GM23338 (cell line): ENCODE measurements at regions not wholly inside any gene's neighbourhood (a gene's known extent, or its start where the extent isn't known, plus 50 kb on each side); places are given as distances from the start of the nearest gene placed in this dataset.

Experiments
- ATAC-seq: fragments of 200-7000 bp; cut with Tn5 transposase; 3 replicates; pipeline ENCODE4 v1.9.1; 2020
- DNase-seq: peaks from one replicate; pipeline ENCODE4 v3.0.0-alpha.2; 2015; ENCODE audit warnings: low spot score
- H2AFZ ChIP-seq: fragments of 200-600 bp; sonication (generic); 2 replicates; pipeline ENCODE4 v1.8.0; 2016; ENCODE audit warnings: antibody characterized with exemption, mild to moderate bottlenecking, moderate library complexity
- H3F3A ChIP-seq: fragments of 200-600 bp; sonication (generic); replicated peaks from 2 replicates; pipeline ENCODE4 v1.8.0; 2017; ENCODE audit warnings: antibody characterized with exemption, mixed run types, low read depth
- H3K27ac ChIP-seq: fragments of 200-600 bp; sonication (generic); 2 replicates; pipeline ENCODE4 v1.6.1; 2016; ENCODE audit warnings: low read depth
- H3K27me3 ChIP-seq: fragments of 200-600 bp; sonication (generic); 2 replicates; pipeline ENCODE4 v1.8.0; 2016; ENCODE audit warnings: mild to moderate bottlenecking, mixed run types, moderate library complexity; ENCODE audit not compliant: insufficient read depth
- H3K36me3 ChIP-seq: fragments of 200-600 bp; sonication (generic); 2 replicates; pipeline ENCODE4 v1.8.0; 2016; ENCODE audit warnings: mild to moderate bottlenecking; ENCODE audit not compliant: insufficient read depth
- H3K4me1 ChIP-seq: fragments of 200-600 bp; sonication (generic); 2 replicates; pipeline ENCODE4 v1.8.0; 2016; ENCODE audit warnings: mild to moderate bottlenecking, moderate library complexity; ENCODE audit not compliant: insufficient read depth
- H3K4me2 ChIP-seq: fragments of 200-600 bp; sonication (generic); 2 replicates; pipeline ENCODE4 v1.7.1; 2017; ENCODE audit warnings: mixed run types
- H3K4me3 ChIP-seq: fragments of 200-600 bp; sonication (generic); 2 replicates; pipeline ENCODE4 v1.6.1; 2016; ENCODE audit warnings: mixed run types
- H3K79me2 ChIP-seq: fragments of 200-600 bp; sonication (generic); replicated peaks from 2 replicates; pipeline ENCODE4 v1.8.0; 2017; ENCODE audit warnings: mild to moderate bottlenecking; ENCODE audit not compliant: insufficient read depth
- H3K9me2 ChIP-seq: fragments of 200-600 bp; sonication (generic); 2 replicates; pipeline ENCODE4 v1.8.0; 2017; ENCODE audit not compliant: insufficient read depth
- H4K20me1 ChIP-seq: fragments of 200-600 bp; sonication (generic); replicated peaks from 2 replicates; pipeline ENCODE4 v1.8.0; 2017; ENCODE audit warnings: mild to moderate bottlenecking; ENCODE audit not compliant: insufficient read depth
- H3K27ac Mint-ChIP-seq: 2 replicates; pipeline ENCODE4 v1.8.0; 2020; ENCODE audit warnings: inconsistent platforms, mild to moderate bottlenecking, moderate library complexity, mixed read lengths
- H3K27me3 Mint-ChIP-seq: 3 replicates; pipeline ENCODE4 v1.8.0; 2022; ENCODE audit warnings: low read depth, mild to moderate bottlenecking, moderate library complexity, mixed read lengths, inconsistent platforms; ENCODE audit not compliant: insufficient read depth, poor library complexity
- H3K36me3 Mint-ChIP-seq: 3 replicates; pipeline ENCODE4 v1.8.0; 2021; ENCODE audit warnings: low read depth, mild to moderate bottlenecking, inconsistent platforms, moderate library complexity, mixed read lengths
- H3K4me1 Mint-ChIP-seq: 3 replicates; pipeline ENCODE4 v1.8.0; 2020; ENCODE audit warnings: mild to moderate bottlenecking, inconsistent platforms, mixed read lengths
- H3K4me3 Mint-ChIP-seq: 3 replicates; pipeline ENCODE4 v1.8.0; 2021; ENCODE audit warnings: moderate library complexity, mild to moderate bottlenecking, inconsistent platforms, mixed read lengths
- H3K9me3 Mint-ChIP-seq: 3 replicates; pipeline ENCODE4 v1.8.0; 2020; ENCODE audit warnings: moderate library complexity, mild to moderate bottlenecking, inconsistent platforms, mixed read lengths
- CREB1 ChIP-seq: fragments of 250-450 bp; sonication (Bioruptor Pico); IDR thresholded peaks from 2 replicates; pipeline ENCODE4 v1.5.0; 2020; ENCODE audit warnings: low read depth, mild to moderate bottlenecking, moderate library complexity
- CTCF ChIP-seq, 2 experiments: fragments of 200-600 bp in 1 of 2; sonication (generic) in 1 of 2; conservative IDR thresholded peaks; 2 replicates each; pipeline versions ENCODE4 v1.5.1 to v1.6.1; 2016 to 2017; ENCODE audit warnings: antibody characterized with exemption in 2 of 2, low read depth in 2 of 2, mild to moderate bottlenecking in 2 of 2, moderate library complexity in 1 of 2
- ETS1 ChIP-seq: IDR thresholded peaks from 2 replicates; pipeline ENCODE4 v1.6.1; 2016; ENCODE audit warnings: antibody characterized with exemption
- EZH2 ChIP-seq: fragments of 200-600 bp; sonication (generic); IDR thresholded peaks from one replicate; pipeline ENCODE4 v1.8.0; 2017; ENCODE audit warnings: antibody characterized with exemption, mild to moderate bottlenecking, low read depth; ENCODE audit not compliant: unreplicated experiment
- EZH2phosphoT487 ChIP-seq: fragments of 200-600 bp; sonication (generic); IDR thresholded peaks from one replicate; pipeline ENCODE4 v1.8.1; 2018; ENCODE audit warnings: antibody characterized with exemption; ENCODE audit not compliant: unreplicated experiment
- JUNB ChIP-seq: IDR thresholded peaks from one replicate; pipeline ENCODE4 v1.6.1; 2016; ENCODE audit warnings: antibody characterized with exemption; ENCODE audit not compliant: unreplicated experiment
- NANOG ChIP-seq: IDR thresholded peaks from 2 replicates; pipeline ENCODE4 v1.6.1; 2016; ENCODE audit warnings: antibody characterized with exemption, borderline replicate concordance
- POLR2AphosphoS5 ChIP-seq: IDR thresholded peaks from 2 replicates; pipeline ENCODE4 v1.6.1; 2016; ENCODE audit warnings: antibody characterized with exemption, low read depth
- REST ChIP-seq: IDR thresholded peaks from one replicate; pipeline ENCODE4 v1.6.1; 2018; ENCODE audit warnings: antibody characterized with exemption; ENCODE audit not compliant: unreplicated experiment
- STAT1 ChIP-seq: IDR thresholded peaks from one replicate; pipeline ENCODE4 v1.6.1; 2016; ENCODE audit warnings: antibody characterized with exemption; ENCODE audit not compliant: unreplicated experiment
- ZNF114 ChIP-seq: fragments of 250-450 bp; sonication (Bioruptor Pico); IDR thresholded peaks from 2 replicates; pipeline ENCODE4 v1.5.0; 2020; ENCODE audit warnings: mild to moderate bottlenecking, moderate library complexity
- ZNF331 ChIP-seq: fragments of 250-450 bp; sonication (Bioruptor Pico); IDR thresholded peaks from 2 replicates; pipeline ENCODE4 v1.5.0; 2020; ENCODE audit warnings: low read depth, mild to moderate bottlenecking, moderate library complexity
- ZNF462 ChIP-seq: fragments of 250-450 bp; sonication (Bioruptor Pico); IDR thresholded peaks from 2 replicates; pipeline ENCODE4 v1.5.0; 2020; ENCODE audit warnings: mild to moderate bottlenecking, moderate library complexity

GRCh38 chr3:151985787-151986430 lies 112.5 kb downstream of the SUCNR1 start:
- Histone ChIP-seq H3K4me3 (no peak overlapping the region), H3K4me1 (no peaks in the 10 kb centered on the region), H3K79me2 (no peaks in the 10 kb centered on the region), H3K4me2 (no peak overlapping the region), H3K36me3 (no peaks in the 10 kb centered on the region), H3K27ac (no peak overlapping the region), H3F3A (no peaks in the 10 kb centered on the region), H3K9me2 (peaks cover 4% of the 10 kb centered on the region; the same call in 1 of the 2 replicates), H4K20me1 (no peaks in the 10 kb centered on the region), H2AFZ (no peak overlapping the region), H3K27me3 (no peaks in the 10 kb centered on the region)
- no peak for TF ChIP-seq ZNF114
- no peak for TF ChIP-seq REST
- TF ChIP-seq EZH2: no peak
- no peak for TF ChIP-seq CTCF (conservative IDR thresholded peaks at IDR 0.05; ENCODE audit: low read depth in 2 of 2)
- no peak for TF ChIP-seq ZNF331 (CRISPR knock-in tag)
- no peak for TF ChIP-seq STAT1
- no peak for TF ChIP-seq ETS1
- TF ChIP-seq CREB1 (CRISPR knock-in tag): no peak
- TF ChIP-seq NANOG: no peak
- no peak for TF ChIP-seq POLR2AphosphoS5
- TF ChIP-seq EZH2phosphoT487: no peak
- TF ChIP-seq ZNF462 (CRISPR knock-in tag): no peak
- no peak for TF ChIP-seq JUNB
- DNase-seq: no peak
- Mint-ChIP-seq H3K27ac (no peak overlapping the region), H3K4me3 (no peak overlapping the region), H3K9me3 (no peaks in the 10 kb centered on the region), H3K27me3 (no peaks in the 10 kb centered on the region), H3K4me1 (no peaks in the 10 kb centered on the region), H3K36me3 (no peaks in the 10 kb centered on the region)
- no peak for ATAC-seq
